SK-N-SH (cell line): ENCODE measurements at regions not wholly inside any gene's neighbourhood (a gene's known extent, or its start where the extent isn't known, plus 50 kb on each side); places are given as distances from the start of the nearest gene placed in this dataset.

Experiments used
- FOSL2 ChIP-seq: IDR thresholded peaks from 2 replicates; pipeline ENCODE4 v1.4.0; 2012; ENCODE audit warnings: low read depth, mild to moderate bottlenecking, moderate library complexity, borderline replicate concordance
- MXI1 ChIP-seq: IDR thresholded peaks from 2 replicates; pipeline ENCODE4 v1.6.1; 2012; ENCODE audit warnings: mild to moderate bottlenecking, low read depth, low read length, improper control_type of control experiment
- POLR2AphosphoS5 ChIP-seq: IDR thresholded peaks from 2 replicates; pipeline ENCODE4 v1.6.1; 2012; ENCODE audit warnings: low read depth, low read length
- RCOR1 ChIP-seq: fragments of 150-350 bp; IDR thresholded peaks from 2 replicates; pipeline ENCODE4 v1.6.1; 2017; ENCODE audit warnings: antibody characterized with exemption, low read length
- RFX5 ChIP-seq: IDR thresholded peaks from 2 replicates; pipeline ENCODE4 v1.6.1; 2012; ENCODE audit warnings: mild to moderate bottlenecking, improper control_type of control experiment, low read length
- TF ChIP-seq, protein P1 (sequence below): fragments of 200-600 bp; sonication (generic); IDR thresholded peaks from 2 replicates; pipeline ENCODE4 v1.6.1; 2017; ENCODE audit warnings: antibody characterized with exemption, mild to moderate bottlenecking, moderate library complexity

DNA sequence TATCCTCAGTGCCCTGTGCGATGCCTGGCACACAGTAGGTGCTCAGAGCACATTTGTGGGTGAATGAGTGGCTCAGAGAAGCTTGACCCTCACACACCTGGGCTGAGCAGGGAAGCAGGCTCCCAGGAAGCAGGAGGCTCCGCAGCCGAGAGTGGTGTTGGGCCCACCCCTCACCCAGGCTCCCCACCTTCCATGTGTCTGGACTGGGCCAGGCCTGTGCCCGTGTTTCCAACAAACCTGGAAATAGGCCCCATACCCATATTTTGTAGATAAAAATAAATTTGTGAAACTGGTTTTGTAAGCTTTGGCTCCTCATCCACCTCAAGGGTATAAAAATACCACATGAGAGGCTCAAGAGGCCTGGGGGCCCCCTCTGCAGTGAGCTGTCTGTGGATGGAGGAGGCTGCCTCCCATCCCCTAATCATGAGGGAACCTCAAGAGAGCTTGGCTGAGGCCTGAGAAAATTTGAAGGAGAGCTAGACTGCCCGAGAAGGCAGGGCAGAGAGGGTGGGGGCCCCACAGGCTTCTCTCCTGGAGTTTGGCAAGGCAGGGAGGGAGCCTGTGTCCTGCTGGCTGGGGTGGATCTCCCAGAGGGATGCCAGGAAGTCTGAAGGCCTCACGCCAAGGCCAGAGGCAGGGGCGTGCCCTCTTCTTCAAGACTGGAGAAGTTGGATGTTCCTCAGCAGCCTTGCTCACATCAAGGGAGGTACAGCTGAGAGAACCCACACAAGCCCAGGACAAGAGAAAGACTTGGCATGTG lies 147.0 kb upstream of the NECTIN1 start:
- TF ChIP-seq FOSL2, result no peak
- TF ChIP-seq MXI1, result no peak
- TF ChIP-seq, protein P1, sequence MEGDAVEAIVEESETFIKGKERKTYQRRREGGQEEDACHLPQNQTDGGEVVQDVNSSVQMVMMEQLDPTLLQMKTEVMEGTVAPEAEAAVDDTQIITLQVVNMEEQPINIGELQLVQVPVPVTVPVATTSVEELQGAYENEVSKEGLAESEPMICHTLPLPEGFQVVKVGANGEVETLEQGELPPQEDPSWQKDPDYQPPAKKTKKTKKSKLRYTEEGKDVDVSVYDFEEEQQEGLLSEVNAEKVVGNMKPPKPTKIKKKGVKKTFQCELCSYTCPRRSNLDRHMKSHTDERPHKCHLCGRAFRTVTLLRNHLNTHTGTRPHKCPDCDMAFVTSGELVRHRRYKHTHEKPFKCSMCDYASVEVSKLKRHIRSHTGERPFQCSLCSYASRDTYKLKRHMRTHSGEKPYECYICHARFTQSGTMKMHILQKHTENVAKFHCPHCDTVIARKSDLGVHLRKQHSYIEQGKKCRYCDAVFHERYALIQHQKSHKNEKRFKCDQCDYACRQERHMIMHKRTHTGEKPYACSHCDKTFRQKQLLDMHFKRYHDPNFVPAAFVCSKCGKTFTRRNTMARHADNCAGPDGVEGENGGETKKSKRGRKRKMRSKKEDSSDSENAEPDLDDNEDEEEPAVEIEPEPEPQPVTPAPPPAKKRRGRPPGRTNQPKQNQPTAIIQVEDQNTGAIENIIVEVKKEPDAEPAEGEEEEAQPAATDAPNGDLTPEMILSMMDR, result no peak
- no peak for TF ChIP-seq POLR2AphosphoS5
- no peak for TF ChIP-seq RFX5
- no peak for TF ChIP-seq RCOR1
